Stimulated activated CD8-positive, alpha-beta memory T cell treated with anti-CD3 and anti-CD28 coated beads, Interleukin-4, amount 100 ng/mL, for 48 hours (primary cell): ENCODE measurements at regions not wholly inside any gene's neighbourhood (a gene's known extent, or its start where the extent isn't known, plus 50 kb on each side); places are given as distances from the start of the nearest gene placed in this dataset.
"Not testable (repeated sequence)": the region's sequence is repeated elsewhere in the genome, so short reads cannot be mapped to it uniquely, and the experiment has no call there.

Experiments
- DNase-seq: peaks from one replicate; pipeline ENCODE4 v3.0.0-alpha.2; 2020

DNA sequence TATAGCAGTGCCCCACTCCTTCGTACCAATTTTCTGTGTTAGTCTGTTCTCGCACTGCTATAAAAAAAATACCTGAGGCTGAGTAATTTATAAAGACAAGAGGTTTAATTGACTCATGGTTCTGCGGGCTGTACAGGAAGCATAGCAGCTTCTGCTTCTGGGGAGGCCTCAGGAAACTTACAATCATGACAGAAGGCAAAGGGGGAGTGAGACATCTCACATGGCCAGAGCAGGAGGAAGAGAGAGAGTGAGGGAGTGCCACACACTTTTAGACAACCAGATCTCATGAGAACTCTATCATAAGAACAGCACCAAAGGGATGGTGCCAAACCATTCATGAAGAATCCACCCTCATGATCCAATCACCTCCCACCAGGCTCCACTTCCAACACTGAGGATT lies 133.8 kb upstream of the USP9X start:
- DNase-seq, result not testable (repeated sequence)

DNA sequence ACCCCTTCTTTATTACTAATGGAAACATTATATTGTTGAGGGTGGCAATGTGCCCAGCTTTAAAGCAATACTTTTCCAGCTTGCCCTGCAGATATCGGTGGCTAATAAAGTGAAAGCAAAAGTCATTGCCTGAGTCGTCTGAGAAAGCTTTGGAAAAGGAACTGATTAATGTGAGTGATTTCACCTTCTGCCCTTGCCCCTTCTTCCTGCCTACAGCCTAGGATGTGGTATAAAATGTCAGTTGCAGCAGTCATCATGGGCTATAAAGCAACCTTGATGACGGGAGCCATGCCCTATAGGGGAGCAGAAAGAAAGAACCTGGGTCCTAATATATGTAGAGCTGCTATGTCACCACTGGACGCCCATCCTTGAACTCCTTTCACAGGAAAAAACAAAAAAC lies 132.4 kb upstream of the USP9X start:
- no peak for DNase-seq

DNA sequence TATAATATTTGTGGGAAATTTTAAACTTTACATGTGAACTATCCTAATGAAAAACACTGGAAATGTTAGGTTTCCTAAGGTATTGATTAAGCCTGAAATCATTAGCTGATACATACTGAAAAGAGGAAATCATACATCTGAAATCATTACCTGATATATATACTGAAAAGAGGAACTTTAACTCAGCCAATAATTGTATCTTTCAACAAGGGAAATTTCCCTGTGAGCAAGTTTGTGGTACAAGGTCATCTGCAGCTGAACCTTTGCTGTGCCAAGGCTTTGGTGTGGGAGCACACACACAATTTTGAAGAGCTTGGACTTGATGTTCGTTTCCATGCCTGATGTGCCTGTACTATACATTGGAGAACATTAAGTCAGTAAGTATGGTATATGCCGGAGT lies 131.9 kb upstream of the USP9X start:
- no peak for DNase-seq

DNA sequence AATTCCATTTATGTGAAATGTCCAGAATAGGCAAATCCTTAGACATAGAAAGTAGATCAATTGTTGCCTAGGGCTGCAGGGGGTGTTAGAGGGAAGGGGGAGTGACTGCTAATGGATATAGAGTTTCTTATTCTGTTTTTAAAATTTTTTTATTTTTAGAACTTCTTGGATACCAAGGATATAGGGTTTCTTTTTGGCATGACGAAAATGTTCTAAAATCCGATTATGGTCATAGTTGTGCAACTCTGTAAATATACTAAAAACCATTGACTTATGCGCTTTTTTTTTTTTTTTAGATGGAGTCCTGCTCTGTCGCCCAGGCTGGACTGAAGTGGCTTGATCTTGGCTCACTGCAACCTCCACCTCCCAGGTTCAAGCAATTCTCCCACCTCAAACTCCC lies 125.2 kb upstream of the USP9X start:
- no peak for DNase-seq

DNA sequence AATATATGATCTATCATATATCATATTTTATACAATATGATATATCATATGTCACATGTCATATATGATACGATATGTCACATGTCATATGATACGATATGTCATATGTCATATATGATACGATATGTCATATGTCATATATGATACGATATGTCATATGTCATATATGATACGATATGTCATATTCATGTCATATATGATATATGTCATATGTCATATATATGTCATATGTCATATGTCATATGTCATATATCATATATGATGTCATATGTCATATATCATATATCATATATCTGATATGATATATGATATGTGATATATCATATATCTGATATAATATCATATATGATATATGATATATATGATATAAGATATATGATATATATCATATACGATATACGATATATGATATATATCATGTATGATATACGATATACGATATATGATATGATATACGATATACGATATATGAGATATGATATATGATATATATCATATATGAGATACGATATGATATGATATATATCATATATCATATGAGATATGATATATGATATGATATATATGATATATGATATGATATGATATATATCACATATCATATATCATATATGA lies 122.3 kb upstream of the USP9X start:
- DNase-seq, result no peak

DNA sequence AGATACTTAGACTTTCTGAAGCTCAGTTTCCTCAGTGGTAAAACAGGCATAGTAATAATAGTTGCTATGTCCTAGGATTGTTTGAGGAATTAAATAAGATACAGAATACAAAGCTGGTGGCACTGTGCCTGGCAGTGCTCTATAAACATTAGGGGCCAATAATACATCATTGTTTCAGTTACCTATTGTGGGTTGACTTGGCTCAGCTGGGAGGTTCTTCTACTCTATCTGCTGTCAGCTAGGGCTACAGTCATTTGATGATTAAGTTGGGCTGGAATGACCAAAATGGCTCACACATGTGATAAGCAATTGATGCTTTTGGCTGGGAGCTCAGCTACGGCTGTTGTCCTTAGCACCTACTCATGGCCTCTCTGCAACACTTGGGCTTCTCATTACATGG lies 121.2 kb upstream of the USP9X start:
- DNase-seq, result no peak

DNA sequence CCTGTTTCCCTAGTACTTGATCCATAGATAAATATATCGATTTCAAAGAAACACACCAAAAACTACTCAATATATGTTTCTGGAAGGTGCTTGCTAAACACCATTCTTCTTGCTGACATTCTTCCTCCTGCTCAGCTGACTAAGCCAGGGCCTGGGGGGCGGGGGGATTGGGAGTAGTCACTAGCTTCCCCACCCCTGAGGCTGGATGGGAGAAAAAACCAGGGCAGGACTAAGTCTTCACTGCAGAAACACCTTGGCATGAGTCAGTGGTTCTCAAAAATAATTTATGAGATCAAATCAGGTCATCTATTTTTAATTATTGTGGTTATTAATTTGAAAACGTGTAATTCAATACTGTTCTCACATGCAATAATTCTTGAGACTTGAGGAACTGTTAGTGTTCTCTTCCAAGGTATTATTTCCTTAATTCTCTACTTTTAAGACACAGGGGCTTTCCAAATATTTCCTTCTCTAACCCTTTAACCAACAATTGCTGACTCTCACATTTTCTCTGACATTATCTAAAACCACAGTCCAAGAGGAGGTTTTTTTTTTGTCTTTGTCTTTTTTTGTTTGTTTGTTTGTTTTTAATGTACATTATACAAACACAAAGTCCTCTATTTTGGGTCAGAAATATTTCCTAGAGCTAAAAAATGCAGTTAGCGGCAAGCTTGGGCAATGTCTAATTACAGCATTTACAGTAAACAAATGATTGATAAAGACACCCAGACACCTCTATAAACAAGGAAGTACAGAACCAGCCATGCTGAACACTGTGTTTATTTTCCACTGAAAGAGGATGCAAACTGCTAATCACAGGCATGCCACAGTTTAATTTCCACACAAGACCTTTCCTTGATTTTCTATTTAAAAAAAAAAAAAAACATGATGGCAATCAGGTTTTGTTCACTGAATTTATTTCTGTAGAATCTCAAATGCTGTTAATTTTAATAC lies 120.3 kb upstream of the USP9X start:
- no peak for DNase-seq

- no peak for DNase-seq
These were observed 118.9 kb upstream of the USP9X start for GRCh38 chrX:40966213-40966820.

DNA sequence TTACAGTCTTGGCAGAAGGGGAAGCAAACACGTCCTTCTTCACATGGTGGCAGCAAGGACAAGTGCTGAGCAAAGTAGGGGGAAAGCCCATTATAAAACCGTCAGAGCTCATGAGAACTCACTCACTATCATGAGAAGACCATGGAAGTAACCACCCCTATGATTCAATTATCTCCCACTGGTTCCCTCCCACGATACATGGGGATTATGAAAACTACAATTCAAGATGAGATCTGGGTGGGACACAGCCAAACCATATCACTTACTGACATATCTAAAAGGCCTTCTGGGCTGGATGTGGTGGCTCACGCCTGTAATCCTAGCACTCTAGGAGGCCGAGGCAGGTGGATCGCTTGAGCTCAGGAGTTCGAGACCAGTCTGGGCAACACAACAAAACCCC lies 117.1 kb upstream of the USP9X start:
- no peak for DNase-seq

DNA sequence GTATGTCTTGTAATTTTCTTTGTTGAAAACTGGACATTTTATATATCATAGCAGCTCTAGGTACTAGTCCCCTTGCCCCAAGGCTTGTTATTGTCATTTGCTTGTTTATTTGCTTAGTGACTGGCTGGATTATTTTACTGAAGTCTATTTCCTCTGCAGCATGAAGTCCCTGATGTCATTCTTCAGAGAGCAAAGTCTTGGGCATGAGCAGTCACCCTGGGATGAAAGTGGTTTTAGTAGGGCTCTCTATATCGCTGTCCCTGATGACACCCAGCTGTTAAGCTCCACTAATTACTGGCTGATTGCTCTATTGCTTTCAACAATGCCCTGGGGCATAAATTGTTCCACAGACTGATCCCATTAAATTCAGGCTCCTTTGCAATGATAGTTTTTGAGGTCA lies 113.5 kb upstream of the USP9X start:
- DNase-seq, result no peak

DNA sequence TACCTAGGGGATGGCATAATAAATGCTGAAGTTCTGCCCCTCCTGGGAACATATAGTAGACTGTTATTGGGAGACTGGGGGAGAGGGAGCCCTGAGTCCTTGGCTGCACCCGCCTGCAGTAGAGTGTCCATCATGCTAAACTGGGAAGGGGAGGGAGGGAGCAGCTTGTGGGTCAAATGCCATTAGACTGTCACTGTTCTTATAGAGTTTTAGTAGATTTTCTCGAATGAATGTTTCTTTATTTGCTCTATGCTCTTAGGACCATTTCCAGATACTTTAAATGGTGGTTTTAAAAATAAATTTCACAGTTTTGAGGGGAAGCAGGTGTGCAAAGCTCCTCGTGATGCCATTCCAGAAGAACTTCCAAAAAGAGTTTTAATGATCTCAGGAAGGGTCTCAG lies 111.6 kb upstream of the USP9X start:
- DNase-seq, result no peak

DNA sequence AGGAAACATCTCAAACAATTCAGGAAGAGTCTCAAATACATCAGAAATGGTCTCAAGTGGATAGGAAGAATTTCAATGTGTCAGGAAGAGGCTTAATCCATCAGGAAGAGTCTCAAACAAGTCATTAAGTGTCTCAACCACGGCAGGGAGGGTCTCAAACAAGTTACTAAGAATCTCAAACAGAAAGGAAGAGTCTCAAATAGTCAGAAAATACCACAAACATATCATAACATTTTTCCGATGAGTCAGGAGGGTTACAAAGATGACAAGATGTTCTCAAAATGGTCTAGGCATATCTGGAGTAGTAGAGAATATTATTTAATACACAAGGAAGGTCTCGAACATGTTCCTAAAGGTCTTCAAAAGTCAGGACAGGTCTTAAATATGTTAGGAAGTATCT lies 109.3 kb upstream of the USP9X start:
- no peak for DNase-seq

DNA sequence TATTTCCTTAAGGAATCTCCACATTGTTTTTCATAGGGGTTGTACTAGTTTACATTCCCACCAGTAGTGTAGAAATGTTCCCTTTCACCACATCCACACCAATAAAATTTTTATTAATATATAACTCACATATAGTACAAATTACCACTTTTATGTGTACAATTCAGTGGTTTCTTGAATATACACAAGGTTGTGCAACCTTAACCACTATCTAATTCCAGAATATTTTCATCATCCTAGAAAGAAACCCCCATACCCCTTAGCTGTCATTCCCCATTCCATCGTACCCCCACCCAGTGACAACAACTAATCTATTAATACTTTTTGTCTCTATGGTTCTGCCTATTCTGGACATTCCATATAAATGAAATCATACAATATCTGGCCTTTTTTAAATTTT lies 108.3 kb upstream of the USP9X start:
- DNase-seq, result no peak

- DNase-seq, result no peak
These were observed 100.3 kb upstream of the USP9X start for GRCh38 chrX:40984962-40985361.

GRCh38 chrX:40987413-40987812 lies 97.8 kb upstream of the USP9X start:
- no peak for DNase-seq

- DNase-seq, result no peak
These were observed 97.1 kb upstream of the USP9X start for GRCh38 chrX:40988100-40988499.

GRCh38 chrX:40993395-40993794 lies 91.8 kb upstream of the USP9X start:
- DNase-seq, result not testable (repeated sequence)

GRCh38 chrX:40996886-40997530 lies 88.2 kb upstream of the USP9X start:
- DNase-seq, result no peak

GRCh38 chrX:40998123-40998522 lies 87.1 kb upstream of the USP9X start:
- DNase-seq, result no peak

- DNase-seq, result no peak
These were observed 83.9 kb upstream of the USP9X start for GRCh38 chrX:41001327-41001726.

GRCh38 chrX:41002026-41002425 lies 83.2 kb upstream of the USP9X start:
- DNase-seq, result no peak

DNA sequence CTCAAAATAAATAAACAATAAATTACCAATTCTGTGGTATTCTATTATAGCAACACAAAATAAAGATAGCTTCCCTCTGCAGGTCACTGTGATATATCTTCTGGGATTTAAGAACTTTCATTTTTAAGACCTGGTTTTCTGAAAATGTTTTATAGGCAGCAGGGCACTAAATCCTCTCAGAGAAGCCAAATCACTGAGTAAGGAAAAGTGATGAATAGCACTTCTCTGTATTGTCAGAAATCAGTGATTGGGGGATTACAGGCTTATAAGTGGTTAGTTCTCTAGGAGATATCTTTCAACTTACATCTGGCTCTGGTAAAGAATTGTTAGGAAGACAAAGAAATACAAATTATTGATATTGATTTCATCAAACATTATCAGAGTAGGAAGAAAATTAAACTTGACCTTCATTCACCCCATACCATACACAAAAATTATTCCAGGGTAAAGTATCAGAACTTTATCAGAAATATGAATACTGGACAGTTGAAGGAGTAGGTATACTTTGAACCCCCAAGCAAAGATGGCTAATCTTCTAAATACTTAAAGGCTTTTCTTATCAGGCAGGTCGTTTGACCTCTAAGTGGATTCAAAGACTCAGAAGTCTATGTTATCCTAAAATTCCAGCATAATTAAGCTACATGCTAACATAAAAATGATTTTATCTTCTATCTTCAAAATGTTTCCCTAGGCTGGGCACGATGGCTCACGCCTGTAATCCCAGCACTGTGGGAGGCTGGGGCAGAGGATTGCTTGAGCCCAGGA lies 81.6 kb upstream of the USP9X start:
- no peak for DNase-seq
